OCI-LY1 (cell line): ENCODE measurements at regions not wholly inside any gene's neighbourhood (a gene's known extent, or its start where the extent isn't known, plus 50 kb on each side); places are given as distances from the start of the nearest gene placed in this dataset.

Experiments used
- H2AFZ ChIP-seq: fragments of 200-600 bp; sonication (generic), shearing (Covaris generic); 2 replicates; pipeline ENCODE4 v1.6.0; 2014; ENCODE audit warnings: antibody characterized with exemption, mild to moderate bottlenecking, low read length
- H3F3A ChIP-seq: fragments of 200-600 bp; sonication (generic), shearing (Covaris generic); 2 replicates; pipeline ENCODE4 v1.6.0; 2014; ENCODE audit warnings: mild to moderate bottlenecking, antibody characterized with exemption, low read length, moderate library complexity; ENCODE audit not compliant: insufficient read depth
- H3K27ac ChIP-seq: fragments of 200-600 bp; sonication (generic); 2 replicates; pipeline ENCODE4 v1.5.1; 2014; ENCODE audit warnings: low read length, mixed run types, mild to moderate bottlenecking, low read depth; ENCODE audit not compliant: poor library complexity, severe bottlenecking
- H3K27me3 ChIP-seq: fragments of 200-600 bp; sonication (generic); 2 replicates; pipeline ENCODE4 v1.6.0; 2014; ENCODE audit warnings: antibody characterized with exemption, mild to moderate bottlenecking, low read length, moderate library complexity; ENCODE audit not compliant: insufficient read depth
- H3K36me3 ChIP-seq: fragments of 200-600 bp; sonication (generic); 2 replicates; pipeline ENCODE4 v1.6.1; 2014; ENCODE audit warnings: mild to moderate bottlenecking, antibody characterized with exemption, low read length, moderate library complexity, mixed read lengths; ENCODE audit not compliant: insufficient read depth
- H3K4me1 ChIP-seq: fragments of 200-600 bp; sonication (generic); 2 replicates; pipeline ENCODE4 v1.5.1; 2014; ENCODE audit warnings: mild to moderate bottlenecking, low read length, moderate library complexity; ENCODE audit not compliant: insufficient read depth, severe bottlenecking
- H3K4me2 ChIP-seq: fragments of 200-600 bp; sonication (generic), shearing (Covaris generic); 2 replicates; pipeline ENCODE4 v1.6.1; 2014; ENCODE audit warnings: low read length
- H3K4me3 ChIP-seq: fragments of 200-600 bp; sonication (generic); 2 replicates; pipeline ENCODE4 v1.5.1; 2014; ENCODE audit warnings: low read length, low read depth, mild to moderate bottlenecking, mixed read lengths; ENCODE audit not compliant: poor library complexity, severe bottlenecking
- H3K79me2 ChIP-seq: fragments of 200-600 bp; shearing (Covaris generic); 2 replicates; pipeline ENCODE4 v1.6.1; 2016; ENCODE audit warnings: mixed run types, low read length, mixed read lengths; ENCODE audit not compliant: insufficient read depth
- H3K9ac ChIP-seq: fragments of 200-600 bp; sonication (generic), shearing (Covaris generic); 2 replicates; pipeline ENCODE4 v1.6.1; 2014; ENCODE audit warnings: mild to moderate bottlenecking, low read length, mixed read lengths
- H3K9me2 ChIP-seq: fragments of 200-600 bp; sonication (generic), shearing (Covaris generic); 2 replicates; pipeline ENCODE4 v1.6.1; 2014; ENCODE audit warnings: low read depth, mild to moderate bottlenecking, low read length, mixed read lengths
- H3K9me3 ChIP-seq: fragments of 200-600 bp; shearing (Covaris generic); 2 replicates; pipeline ENCODE4 v1.6.1; 2014; ENCODE audit warnings: low read length, mixed read lengths
- H4K20me1 ChIP-seq: fragments of 200-600 bp; sonication (generic), shearing (Covaris generic); 2 replicates; pipeline ENCODE4 v1.6.0; 2016; ENCODE audit warnings: mild to moderate bottlenecking, low read length; ENCODE audit not compliant: insufficient read depth
- CTCF ChIP-seq: fragments of 200-600 bp; sonication (generic), shearing (Covaris generic); IDR thresholded peaks from 2 replicates; pipeline ENCODE4 v1.5.1; 2017; ENCODE audit warnings: mild to moderate bottlenecking, antibody characterized with exemption, low read length, moderate library complexity, mixed read lengths
- EZH2 ChIP-seq: fragments of 200-600 bp; sonication (generic), shearing (Covaris generic); IDR thresholded peaks from 2 replicates; pipeline ENCODE4 v1.8.0; 2017; ENCODE audit warnings: borderline replicate concordance, mixed run types, mild to moderate bottlenecking, antibody characterized with exemption, low read length, moderate library complexity, mixed read lengths

DNA sequence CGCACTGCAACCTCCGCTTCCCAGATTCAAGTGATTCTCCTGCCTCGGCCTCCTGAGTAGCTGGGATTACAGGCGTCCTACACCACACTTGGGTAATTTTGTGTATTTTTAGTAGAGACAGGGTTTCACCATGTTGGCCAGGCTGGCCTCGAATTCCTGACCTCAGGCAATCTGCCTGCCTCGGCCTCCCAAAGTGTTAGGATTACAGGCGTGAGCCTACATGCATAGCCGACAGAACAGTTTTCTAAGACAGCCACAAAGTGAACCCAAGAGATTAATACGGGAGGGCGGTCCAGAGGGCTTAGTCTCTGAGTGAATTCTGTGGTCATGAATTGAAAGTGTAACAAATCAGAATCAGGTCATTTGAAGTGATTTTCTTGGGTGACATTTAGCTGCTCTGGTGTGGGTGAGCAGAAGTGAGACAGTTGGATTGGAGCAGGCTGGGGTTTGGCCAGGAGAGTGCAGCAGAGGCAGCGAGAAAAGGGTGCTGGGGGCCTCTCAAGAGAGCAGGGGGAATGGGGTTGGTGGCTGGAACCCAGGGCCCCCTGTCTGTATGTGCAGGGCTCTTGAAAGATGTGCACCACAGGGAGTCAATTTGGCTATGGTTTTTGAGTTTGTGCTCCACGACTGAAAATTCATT is 231.4 kb upstream of the WSCD1 start:
- no peaks in the 10 kb centered on the region for H3K4me1 ChIP-seq

GRCh38 chr17:5840811-5841446 is 229.2 kb upstream of the WSCD1 start:
- no peak overlapping the region for H3K4me2 ChIP-seq
- H3K4me1 ChIP-seq: no peaks in the 10 kb centered on the region
- no peaks in the 10 kb centered on the region for H3K79me2 ChIP-seq
- no peak overlapping the region for H3K4me3 ChIP-seq
- H3K9ac ChIP-seq: no peak overlapping the region
- peaks cover 1% of the 10 kb centered on the region; the same call in 1 of the 2 replicates for H3K27me3 ChIP-seq
- H3F3A ChIP-seq: no peaks in the 10 kb centered on the region
- no peaks in the 10 kb centered on the region for H3K9me2 ChIP-seq
- H4K20me1 ChIP-seq: no peaks in the 10 kb centered on the region
- H3K27ac ChIP-seq: no peak overlapping the region
- H3K36me3 ChIP-seq: no peaks in the 10 kb centered on the region
- no peak overlapping the region for H2AFZ ChIP-seq
- H3K9me3 ChIP-seq: no peaks in the 10 kb centered on the region
- TF ChIP-seq CTCF (no peak), EZH2 (no peak)

More for the DNA sequence above, 231.4 kb upstream of the WSCD1 start:
- TF ChIP-seq CTCF: no peak
- no peak for TF ChIP-seq EZH2
- Histone ChIP-seq H3F3A (no peaks in the 10 kb centered on the region), H3K27me3 (peaks cover 8% of the 10 kb centered on the region; the same call in 1 of the 2 replicates), H2AFZ (no peak overlapping the region), H3K79me2 (no peaks in the 10 kb centered on the region), H3K9ac (no peak overlapping the region), H4K20me1 (no peaks in the 10 kb centered on the region), H3K9me2 (no peaks in the 10 kb centered on the region), H3K36me3 (no peaks in the 10 kb centered on the region), H3K4me2 (no peak overlapping the region), H3K9me3 (no peaks in the 10 kb centered on the region), H3K4me3 (no peak overlapping the region), H3K27ac (no peak overlapping the region)

DNA sequence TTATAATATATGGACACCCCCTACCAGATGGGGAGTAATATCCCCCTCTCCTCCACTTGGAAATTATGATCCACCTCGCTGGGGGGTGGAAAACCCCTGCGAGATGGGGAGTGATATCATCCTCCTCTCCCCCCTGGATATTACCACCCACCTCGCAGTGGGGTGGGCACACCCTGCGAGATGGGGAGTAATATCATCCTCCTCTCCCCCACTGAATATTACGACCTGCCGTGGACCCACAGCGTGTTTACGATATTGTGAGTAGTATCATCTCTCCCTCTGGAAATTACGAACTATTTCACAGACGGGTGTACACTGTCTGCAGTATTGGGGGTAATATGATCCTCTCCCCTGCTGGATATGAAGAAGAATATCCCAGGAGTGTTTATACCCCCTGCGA is 228.3 kb upstream of the WSCD1 start:
- Histone ChIP-seq H3K36me3 (no peaks in the 10 kb centered on the region), H3K27me3 (no peaks in the 10 kb centered on the region), H3K9ac (no peak overlapping the region), H3K4me3 (no peak overlapping the region), H2AFZ (no peak overlapping the region), H3K9me3 (no peaks in the 10 kb centered on the region), H3K4me2 (no peak overlapping the region), H3F3A (no peaks in the 10 kb centered on the region), H4K20me1 (no peaks in the 10 kb centered on the region), H3K27ac (no peak overlapping the region), H3K9me2 (no peaks in the 10 kb centered on the region), H3K4me1 (no peaks in the 10 kb centered on the region), H3K79me2 (no peaks in the 10 kb centered on the region)
- TF ChIP-seq CTCF (no peak), EZH2 (no peak)
